Kidney glomerular epithelial cell (primary cell): ENCODE measurements at regions not wholly inside any gene's neighbourhood (a gene's known extent, or its start where the extent isn't known, plus 50 kb on each side); places are given as distances from the start of the nearest gene placed in this dataset.
"Not testable (repeated sequence)": the region's sequence is repeated elsewhere in the genome, so short reads cannot be mapped to it uniquely, and the experiment has no call there.

Experiments used
- DNase-seq: peaks from one replicate; lab custom pipeline; 2025; lab: John Stamatoyannopoulos, UW

DNA sequence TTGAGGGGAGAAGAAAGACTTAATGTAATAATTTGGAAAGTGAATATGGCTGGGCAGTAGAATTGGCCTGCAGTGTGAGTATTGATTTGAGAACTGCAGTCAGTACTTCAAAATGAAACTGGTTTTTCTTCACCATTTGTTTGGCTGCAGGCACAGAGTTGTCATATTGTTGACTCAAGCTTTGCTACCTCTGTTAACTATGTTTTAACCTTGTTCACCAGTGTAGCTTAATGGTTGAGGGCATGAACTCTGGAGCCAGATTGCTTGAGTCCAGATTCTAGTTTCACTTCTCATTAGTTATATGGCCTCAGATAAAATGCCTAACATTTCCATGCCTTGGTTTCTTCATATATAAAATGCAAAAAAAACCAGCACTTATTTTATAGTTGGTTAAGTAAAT lies 64.1 kb downstream of the CFAP44 start:
- no peak for DNase-seq

DNA sequence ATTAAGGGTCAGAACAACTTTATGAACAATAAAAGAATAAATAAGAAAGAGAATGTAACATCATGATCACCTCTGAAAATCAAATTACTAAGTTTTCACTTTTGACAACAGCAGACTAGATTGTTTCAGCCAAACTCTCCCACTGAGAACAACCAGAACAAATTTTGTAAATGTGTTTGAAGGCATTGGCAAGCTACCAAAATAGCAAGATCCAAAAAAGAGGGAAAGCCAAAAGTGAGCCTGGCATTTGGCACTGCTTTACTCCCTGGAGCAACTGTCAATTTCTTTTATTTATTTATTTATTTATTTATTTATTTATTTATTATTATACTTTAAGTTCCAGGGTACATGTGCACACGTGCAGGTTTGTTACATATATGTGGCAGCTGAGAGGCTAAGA lies 67.2 kb downstream of the CFAP44 start:
- no peak for DNase-seq

DNA sequence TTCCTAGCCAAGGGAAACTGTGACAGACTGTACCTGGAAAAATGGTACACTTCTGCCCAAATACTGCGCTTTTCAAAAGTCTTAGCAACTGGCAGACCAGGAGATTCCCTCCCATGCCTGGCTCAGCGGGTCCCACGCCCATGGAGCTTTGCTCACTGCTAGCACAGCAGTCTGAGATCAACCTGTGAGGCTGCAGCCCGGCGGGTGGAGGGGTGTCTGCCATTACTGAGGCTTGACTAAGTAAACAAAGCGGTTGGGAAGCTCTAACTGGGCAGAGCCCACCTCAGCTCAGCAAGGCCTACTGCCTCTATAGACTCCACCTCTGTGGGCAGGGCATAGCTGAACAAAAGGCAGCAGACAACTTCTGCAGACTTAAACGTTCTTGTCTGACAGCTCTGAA lies 74.5 kb downstream of the CFAP44 start:
- DNase-seq = peak; percentile 11

DNA sequence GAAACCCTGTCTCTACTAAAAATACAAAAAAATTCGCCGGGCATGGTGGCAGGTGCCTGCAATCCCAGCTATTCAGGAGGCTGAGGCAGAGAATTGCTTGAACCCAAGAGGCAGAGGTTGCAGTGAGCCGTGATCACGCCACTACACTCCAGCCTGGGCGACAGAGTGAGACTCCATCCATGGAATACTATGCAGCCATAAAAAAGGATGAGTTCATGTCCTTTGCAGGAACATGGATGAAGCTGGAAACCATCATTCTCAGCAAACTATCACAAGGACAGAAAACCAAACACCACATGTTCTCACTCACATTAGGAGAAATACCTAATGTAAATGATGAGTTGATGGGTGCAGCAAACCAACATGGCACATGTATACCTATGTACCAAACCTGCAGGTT lies 86.0 kb downstream of the CFAP44 start:
- DNase-seq = not testable (repeated sequence)

DNA sequence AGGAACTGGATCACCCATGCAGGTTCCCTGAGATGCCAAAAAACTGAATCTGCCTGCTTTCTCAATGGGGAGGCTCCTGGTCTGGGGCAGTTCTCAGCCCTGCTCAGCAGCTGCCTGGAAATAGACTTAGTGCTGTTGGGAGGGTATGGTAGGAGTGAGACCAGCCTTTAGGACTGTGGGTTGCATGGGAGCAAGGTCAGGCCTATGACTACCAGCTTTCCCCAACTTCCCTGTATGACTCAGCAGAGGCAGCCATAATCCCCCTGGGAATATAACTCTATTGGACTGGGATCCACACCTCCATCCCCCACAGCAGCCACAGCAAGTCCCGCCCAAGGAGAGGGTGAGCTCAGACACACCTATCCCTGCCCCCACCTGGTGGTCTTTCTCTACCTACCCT lies 87.0 kb downstream of the CFAP44 start:
- no peak for DNase-seq

DNA sequence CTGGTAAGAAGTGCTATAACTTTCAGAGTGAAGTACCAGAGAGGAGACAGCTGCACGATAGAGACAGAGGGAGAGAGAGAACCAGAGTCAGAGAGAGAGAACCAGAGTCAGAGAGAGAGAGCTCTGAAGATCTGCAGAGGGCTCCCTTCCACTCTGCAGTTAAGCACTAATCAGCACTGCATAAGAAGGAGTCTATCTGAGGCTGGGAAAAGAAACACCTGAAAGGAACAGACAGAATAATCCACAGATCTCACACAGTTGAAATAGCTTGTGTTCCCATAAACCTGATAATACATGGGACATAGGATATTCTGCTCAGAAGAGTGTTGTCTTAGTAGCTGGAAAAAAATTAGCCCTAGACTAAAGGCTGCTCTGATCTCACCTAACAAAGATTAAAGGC lies 87.6 kb downstream of the CFAP44 start:
- no peak for DNase-seq

DNA sequence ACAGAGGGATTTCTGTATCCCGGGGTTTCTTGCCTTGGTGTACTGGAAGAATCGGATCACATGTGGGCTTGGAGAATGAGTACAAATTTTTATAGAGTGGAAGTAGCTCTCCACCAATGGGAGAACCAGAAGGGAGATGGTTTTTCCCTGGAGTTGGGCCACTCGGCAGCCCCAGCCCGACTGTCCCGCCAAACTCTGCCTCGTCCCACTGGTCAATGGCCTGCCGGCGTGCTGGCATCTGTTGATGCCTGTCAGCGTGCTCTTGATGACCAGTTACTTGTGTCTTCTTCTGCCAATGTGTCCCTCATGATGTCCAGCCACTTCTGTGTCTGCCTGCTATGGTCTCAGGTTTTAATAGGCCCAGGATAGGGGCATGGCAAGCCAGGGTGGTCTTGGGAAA lies 100.5 kb downstream of the CFAP44 start:
- DNase-seq = no peak

DNA sequence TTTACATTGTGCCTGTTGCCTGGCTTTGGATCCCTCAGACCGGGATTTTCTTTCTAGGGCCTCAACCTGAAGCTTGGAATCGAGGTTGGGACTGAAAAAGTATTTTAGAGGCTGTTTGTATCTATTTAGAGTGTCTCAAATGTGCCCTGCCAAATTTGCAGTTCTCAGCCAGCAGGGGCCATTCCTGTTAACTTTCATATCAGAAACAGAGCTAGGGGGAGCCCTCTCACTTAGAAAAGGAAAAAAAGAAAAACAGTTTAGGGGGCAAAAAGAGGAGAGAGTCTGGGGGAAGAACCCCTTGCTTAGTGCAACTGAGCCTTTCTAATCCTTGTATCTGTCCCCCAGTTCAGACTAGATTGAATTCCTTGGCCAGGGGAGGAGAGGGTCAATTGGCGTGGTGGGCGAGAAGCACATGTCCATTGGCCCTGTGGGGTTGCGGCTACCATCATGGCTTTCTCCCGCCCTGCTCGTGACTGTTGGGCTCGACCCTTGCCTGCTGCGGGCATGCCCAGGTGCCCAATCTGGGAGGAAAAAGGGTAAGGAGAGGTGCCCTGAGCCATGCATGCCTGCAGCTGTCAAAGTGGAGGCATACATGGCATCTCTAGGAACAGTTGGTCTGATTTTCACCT lies 101.6 kb downstream of the CFAP44 start:
- no peak for DNase-seq
